Aorta (tissue), 5 donors: ENCODE measurements at regions not wholly inside any gene's neighbourhood (a gene's known extent, or its start where the extent isn't known, plus 50 kb on each side); places are given as distances from the start of the nearest gene placed in this dataset.
"Not testable (repeated sequence)": the region's sequence is repeated elsewhere in the genome, so short reads cannot be mapped to it uniquely, and the experiment has no call there.

Experiments
- ATAC-seq: fragments of 200-7000 bp; cut with Tn5 transposase; one replicate; pipeline ENCODE4 v1.9.1; 2022; ENCODE audit warnings: moderate library complexity; ENCODE audit not compliant: low FRiP score
- DNase-seq, 2 donors: peaks; one replicate each; pipeline ENCODE4 v3.0.0-alpha.2; 2020
- H3K27ac ChIP-seq, 2 donors: one replicate each; pipeline ENCODE4 v1.5.1; 2013; ENCODE audit warnings: low read length in 2 of 2, mild to moderate bottlenecking in 2 of 2, moderate library complexity in 2 of 2, control low read depth in 1 of 2, inconsistent platforms in 1 of 2, low read depth in 1 of 2
- H3K27me3 ChIP-seq, 2 donors: one replicate each; pipeline ENCODE4 v1.6.1; 2013; ENCODE audit warnings: control low read depth in 1 of 2, low read length in 1 of 2, mild to moderate bottlenecking in 1 of 2, moderate library complexity in 1 of 2; ENCODE audit not compliant: insufficient read depth in 2 of 2, control insufficient read depth in 1 of 2
- H3K36me3 ChIP-seq, 2 donors: one replicate each; pipeline ENCODE4 v1.6.1; 2013; ENCODE audit warnings: control low read depth in 1 of 2, low read length in 1 of 2, mild to moderate bottlenecking in 1 of 2; ENCODE audit not compliant: insufficient read depth in 2 of 2, control insufficient read depth in 1 of 2
- H3K4me1 ChIP-seq, 2 donors: one replicate each; pipeline ENCODE4 v1.6.1; 2013; ENCODE audit warnings: low read length in 2 of 2, control low read depth in 1 of 2, mild to moderate bottlenecking in 1 of 2, moderate library complexity in 1 of 2; ENCODE audit not compliant: insufficient read depth in 2 of 2, control insufficient read depth in 1 of 2
- H3K4me3 ChIP-seq, 2 donors: one replicate each; pipeline ENCODE4 v1.5.1; 2013; ENCODE audit warnings: low read length in 2 of 2, control low read depth in 1 of 2, mild to moderate bottlenecking in 1 of 2
- H3K9me3 ChIP-seq: one replicate; pipeline ENCODE4 v1.6.1; 2013; ENCODE audit warnings: mild to moderate bottlenecking, low read length; ENCODE audit not compliant: control insufficient read depth
- WGBS, 2 donors: extraction: QIAGEN DNeasy Blood & Tissue Kit; methylation state at CpG; one replicate each; pipeline ENCODE4 v1.1.7; 2013; 5-methylcytosine and 5-hydroxymethylcytosine counted together
- intact Hi-C, 2 donors: fragments of 100-400 bp; cut with DNase I; formaldehyde crosslinking; loops; one replicate each; pipeline versions ENCODE4 v1.14.2 to v1.15.0; 2022
- donor health status: healthy with polysubstance abuse.
- donor health status: Bipolar disorder and iron deficiency.
- donor health status: DM: no; HTN: no; CAD: no.
- donor health status: DM: no; HTN: no; CAD: no.
- donor health status: DM: yes; HTN: yes; CAD: no.

DNA sequence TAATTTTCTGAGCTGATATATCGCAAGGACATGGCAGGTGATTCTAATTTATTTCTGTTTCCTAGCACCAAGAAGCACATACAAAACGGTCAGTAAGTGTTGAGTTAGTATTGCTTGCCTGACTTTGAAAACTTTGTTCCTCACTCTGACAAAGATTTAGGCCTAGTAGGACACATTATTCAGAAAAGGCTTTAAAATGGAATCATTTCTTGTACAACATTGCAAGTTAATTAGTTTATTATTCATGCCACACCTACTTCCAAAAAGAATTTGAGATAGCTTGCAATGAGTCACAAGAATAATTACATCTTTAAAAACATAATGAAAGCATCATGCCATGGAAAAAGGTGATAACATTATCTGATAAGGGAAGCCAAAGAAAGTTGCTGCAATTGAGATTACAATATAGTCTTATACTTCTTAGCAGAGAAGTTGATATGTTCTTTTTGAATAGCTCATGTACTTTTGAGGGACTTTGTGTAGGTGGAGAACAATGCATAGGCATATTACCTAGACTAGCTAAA lies 474.2 kb downstream of the KLF5 start:
- Histone ChIP-seq H3K27ac (no peak overlapping the region), H3K27me3 (no peaks in the 10 kb centered on the region), H3K36me3 (no peaks in the 10 kb centered on the region), H3K4me3 (no peak overlapping the region), H3K9me3 (no peaks in the 10 kb centered on the region), H3K4me1 (no peaks in the 10 kb centered on the region)
- DNase-seq (no peak), ATAC-seq (no peak)
- WGBS, 2 donors, result 65 to 79% methylated on average over 2 of the region's 2 CpGs
- intact Hi-C loops, result no loop called here

DNA sequence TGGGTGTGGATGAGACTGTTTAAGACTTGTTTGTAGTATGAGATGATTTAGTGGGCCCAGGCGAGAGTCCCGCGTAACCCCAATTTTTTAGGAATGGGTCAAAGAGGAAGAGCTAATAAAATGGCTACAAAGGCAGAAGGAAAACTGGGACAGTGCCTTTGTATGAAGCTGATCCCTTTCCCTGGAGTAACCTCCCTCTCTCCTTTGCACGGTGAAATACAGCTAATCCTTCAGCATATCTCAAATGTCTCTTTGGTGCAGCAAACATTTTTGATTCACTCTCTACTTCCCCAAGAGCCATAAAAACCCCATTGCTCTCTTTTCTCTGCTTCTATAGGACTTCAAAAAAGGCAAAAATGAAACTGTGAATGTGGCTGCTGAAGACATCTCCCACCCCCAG lies 473.8 kb downstream of the KLF5 start:
- DNase-seq (no peak), ATAC-seq (no peak)
- no peaks in the 10 kb centered on the region for H3K36me3 ChIP-seq
- H3K27ac ChIP-seq, result no peak overlapping the region
- H3K9me3 ChIP-seq, result no peaks in the 10 kb centered on the region
- no peak overlapping the region for H3K4me3 ChIP-seq
- H3K4me1 ChIP-seq, result no peaks in the 10 kb centered on the region
- 91 to 93% methylated on average over 4 of the region's 4 CpGs for WGBS, 2 donors
- intact Hi-C loops, result no loop called here
- no peaks in the 10 kb centered on the region for H3K27me3 ChIP-seq

DNA sequence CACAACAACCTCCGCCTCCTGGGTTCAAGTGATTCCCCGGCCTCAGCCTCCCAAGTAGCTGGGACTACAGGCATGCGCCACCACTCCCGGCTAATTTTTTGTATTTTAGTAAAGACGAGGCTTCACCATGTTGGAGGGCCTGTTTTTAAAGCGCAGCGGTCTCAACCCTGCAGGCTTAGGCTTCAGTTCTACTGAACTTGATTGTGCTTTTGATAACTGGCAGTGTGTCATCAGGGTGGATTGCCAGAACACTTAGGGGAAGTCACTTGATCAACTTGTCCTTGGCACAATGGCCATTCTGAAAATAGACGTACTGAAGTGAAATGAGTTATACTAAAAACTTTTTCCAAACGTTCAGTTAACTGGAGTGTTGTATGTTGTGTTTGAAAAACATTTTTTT lies 472.2 kb downstream of the KLF5 start:
- ATAC-seq, result no peak
- WGBS, 2 donors, result 73 to 78% methylated on average over 9 of the region's 9 CpGs
- no peak for DNase-seq
- intact Hi-C loops, result no loop called here
- Histone ChIP-seq H3K27ac (no peak overlapping the region), H3K9me3 (no peaks in the 10 kb centered on the region), H3K4me1 (no peaks in the 10 kb centered on the region), H3K4me3 (no peak overlapping the region), H3K36me3 (no peaks in the 10 kb centered on the region), H3K27me3 (no peaks in the 10 kb centered on the region)

DNA sequence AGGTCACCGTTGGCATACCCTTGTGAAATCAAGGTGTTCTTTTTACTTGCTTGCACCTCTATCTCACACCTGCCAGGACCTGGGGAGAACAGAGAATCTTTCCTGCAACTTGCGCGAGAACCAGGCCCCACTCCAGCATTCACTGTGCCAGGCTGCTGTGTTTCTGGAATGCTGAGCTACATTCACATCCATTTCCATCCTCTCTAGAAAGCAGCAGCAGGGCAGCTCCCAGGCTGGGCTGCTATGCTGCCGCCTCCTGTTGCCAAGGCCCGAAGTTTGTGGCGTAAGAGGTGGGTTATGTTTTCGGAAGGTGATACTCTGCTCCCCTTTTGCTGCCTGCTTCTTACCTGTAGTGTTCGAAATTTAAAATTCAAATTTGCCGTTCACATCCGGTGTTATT lies 464.1 kb downstream of the KLF5 start:
- no peaks in the 10 kb centered on the region for H3K4me1 ChIP-seq
- H3K36me3 ChIP-seq, result no peaks in the 10 kb centered on the region
- intact Hi-C loops, result no loop called here
- DNase-seq, result no peak
- no peak overlapping the region for H3K4me3 ChIP-seq
- ATAC-seq, result no peak
- 88 to 92% methylated on average over 10 of the region's 10 CpGs for WGBS, 2 donors
- no peaks in the 10 kb centered on the region for H3K27me3 ChIP-seq
- no peaks in the 10 kb centered on the region for H3K9me3 ChIP-seq
- H3K27ac ChIP-seq, result no peak overlapping the region

DNA sequence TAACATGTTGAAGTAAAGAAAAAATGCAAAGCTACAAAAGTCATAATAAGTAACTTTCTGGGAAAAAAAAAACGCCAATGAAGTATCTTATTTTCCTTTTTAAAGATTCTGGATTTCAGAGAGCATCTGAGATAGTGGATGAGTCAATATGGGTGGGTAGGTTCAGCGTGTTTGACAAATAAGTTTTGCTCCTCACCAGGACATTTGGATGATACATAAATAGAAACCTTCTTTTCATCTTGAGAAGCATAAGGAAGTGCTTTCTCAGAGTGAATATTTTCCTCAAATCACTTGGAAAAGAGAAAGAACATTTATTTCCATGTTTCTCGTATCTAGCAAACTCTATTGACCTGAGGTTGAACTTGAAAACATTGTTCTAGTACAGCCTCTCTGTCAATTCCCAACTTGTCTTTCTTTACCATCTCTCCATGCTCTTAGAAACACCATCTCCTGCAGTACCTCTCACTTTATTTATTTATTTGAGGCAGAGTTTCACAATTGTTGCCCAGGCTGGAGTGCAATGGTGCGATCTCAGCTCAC lies 463.2 kb downstream of the KLF5 start:
- Histone ChIP-seq H3K4me1 (no peaks in the 10 kb centered on the region), H3K27me3 (no peaks in the 10 kb centered on the region), H3K9me3 (no peaks in the 10 kb centered on the region), H3K36me3 (no peaks in the 10 kb centered on the region), H3K4me3 (no peak overlapping the region), H3K27ac (no peak overlapping the region)
- DNase-seq (no peak), ATAC-seq (no peak)
- WGBS, 2 donors, result 68 to 70% methylated on average over 4 of the region's 4 CpGs
- intact Hi-C loops, result no loop called here

DNA sequence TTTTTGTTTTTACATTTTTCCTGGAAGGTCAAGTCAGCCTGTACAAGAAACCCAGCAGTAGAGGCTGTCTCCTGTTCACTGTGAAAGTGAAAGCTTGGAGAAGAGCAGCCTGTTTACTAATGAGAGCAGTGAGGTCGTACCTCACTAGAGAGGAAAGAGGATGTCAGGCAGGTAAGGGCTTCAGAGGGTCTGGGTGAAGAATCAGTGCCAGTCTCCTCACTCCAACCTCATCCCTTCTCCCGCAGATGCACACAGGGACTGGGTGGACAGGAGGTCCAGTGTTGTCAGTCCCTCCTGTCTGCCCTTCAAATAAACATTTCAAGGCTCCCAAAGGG lies 462.5 kb downstream of the KLF5 start:
- DNase-seq, result no peak
- no peak overlapping the region for H3K27ac ChIP-seq
- no peaks in the 10 kb centered on the region for H3K36me3 ChIP-seq
- ATAC-seq, result no peak
- no peak overlapping the region for H3K4me3 ChIP-seq
- no peaks in the 10 kb centered on the region for H3K4me1 ChIP-seq
- no peaks in the 10 kb centered on the region for H3K9me3 ChIP-seq
- intact Hi-C loops, result no loop called here
- H3K27me3 ChIP-seq, result no peaks in the 10 kb centered on the region
- 70 to 72% methylated on average over 2 of the region's 2 CpGs for WGBS, 2 donors

DNA sequence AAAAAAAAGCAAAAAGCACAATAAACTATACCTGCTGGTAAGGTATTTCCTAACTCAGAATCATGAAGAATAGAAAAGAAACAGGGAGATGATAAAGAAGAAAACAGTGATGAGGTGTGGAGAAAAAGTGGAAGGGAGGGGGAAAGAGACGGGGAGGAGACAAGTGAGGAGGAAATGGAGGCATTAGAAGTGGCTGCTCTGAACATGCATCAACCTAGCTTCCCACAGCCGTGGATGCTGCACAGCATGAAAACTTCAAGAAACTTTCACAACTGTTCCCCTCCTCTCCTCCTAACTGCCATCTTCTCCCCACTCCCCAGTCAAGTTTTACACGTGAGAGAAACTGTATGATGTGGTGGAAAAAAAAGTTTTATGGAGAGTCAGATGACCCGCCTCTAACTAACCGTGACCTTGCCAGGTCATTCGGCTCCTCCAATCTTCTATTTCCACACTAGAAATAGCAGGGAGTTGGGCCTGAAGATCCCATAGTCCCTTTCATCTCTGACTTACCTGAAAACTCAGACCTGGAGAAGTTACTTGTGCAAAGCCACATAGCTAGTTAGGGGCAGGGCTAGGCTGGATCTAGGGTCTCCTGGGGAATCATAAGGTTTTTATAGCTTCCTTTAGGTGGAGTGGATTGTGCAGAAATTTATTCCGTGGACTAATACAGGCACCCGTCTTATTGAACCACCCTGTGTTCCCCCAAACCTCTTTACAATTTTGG lies 461.9 kb downstream of the KLF5 start:
- Histone ChIP-seq H3K4me1 (no peaks in the 10 kb centered on the region), H3K27me3 (no peaks in the 10 kb centered on the region), H3K36me3 (no peaks in the 10 kb centered on the region), H3K27ac (no peak overlapping the region), H3K4me3 (no peak overlapping the region), H3K9me3 (no peaks in the 10 kb centered on the region)
- intact Hi-C loops, result no loop called here
- no peak for ATAC-seq
- DNase-seq, result no peak
- WGBS, 2 donors, result 81 to 87% methylated on average over 8 of the region's 8 CpGs

DNA sequence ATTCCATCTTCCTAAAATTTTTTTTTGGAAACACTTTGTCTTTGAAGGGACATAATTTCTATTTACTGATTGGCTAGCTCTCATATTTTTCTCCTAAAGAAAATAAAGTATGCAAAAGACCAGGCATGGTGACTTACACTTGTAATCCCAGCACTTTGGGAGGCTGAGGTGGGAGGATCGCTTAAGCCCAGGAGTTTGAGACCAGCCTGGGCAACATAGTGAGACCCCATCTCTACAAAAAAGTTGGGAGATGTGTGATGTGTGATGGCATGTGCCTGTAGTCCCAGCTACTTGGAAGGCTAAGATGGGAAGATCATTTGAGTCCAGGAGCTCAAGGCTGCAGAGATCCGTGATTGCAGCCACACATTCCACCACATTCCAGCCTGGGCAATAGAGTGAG lies 461.3 kb downstream of the KLF5 start:
- ATAC-seq, H3K36me3 ChIP-seq, H3K27me3 ChIP-seq, DNase-seq, H3K4me3 ChIP-seq, H3K9me3 ChIP-seq, H3K27ac ChIP-seq, H3K4me1 ChIP-seq, intact Hi-C loops: not testable (repeated sequence)
- 87 to 89% methylated on average over 2 of the region's 2 CpGs for WGBS, 2 donors

DNA sequence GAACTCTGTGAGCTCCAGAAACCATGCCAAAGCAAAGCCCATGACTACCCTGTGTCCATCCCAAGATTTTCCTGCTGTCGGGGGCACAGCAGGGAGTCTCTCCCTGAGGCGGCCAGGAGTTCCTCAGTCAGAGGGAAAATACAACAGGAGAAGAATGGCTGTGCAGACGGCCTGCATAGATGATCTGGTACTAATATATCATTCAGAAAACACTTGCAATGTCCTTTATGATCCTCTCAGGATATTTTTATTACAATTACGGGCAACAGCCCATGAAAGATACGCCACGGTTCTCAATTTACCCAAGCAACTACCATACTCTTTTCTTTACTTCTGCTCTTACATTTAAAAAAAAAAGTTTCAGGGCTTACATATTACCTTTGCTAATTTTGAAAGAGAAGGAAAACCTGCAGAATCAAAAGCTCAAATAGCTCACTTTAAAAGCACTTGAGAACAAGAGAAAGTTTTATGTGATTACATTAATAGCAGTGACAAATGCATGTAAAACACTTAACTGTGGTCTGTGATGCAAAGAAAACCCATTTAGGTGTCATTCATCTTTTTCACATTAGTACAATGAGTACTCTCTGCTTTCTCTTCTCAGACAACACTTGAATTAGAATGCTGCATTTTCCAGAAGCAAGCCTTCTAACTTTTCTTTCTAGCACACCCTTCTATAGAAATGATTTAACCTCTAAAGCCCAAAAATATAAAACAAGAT lies 460.8 kb downstream of the KLF5 start:
- H3K4me3 ChIP-seq, result no peak overlapping the region
- H3K4me1 ChIP-seq, result no peaks in the 10 kb centered on the region
- intact Hi-C loops, result no loop called here
- DNase-seq (no peak), ATAC-seq (no peak)
- no peaks in the 10 kb centered on the region for H3K27me3 ChIP-seq
- WGBS, 2 donors, result 79 to 86% methylated on average over 6 of the region's 6 CpGs
- H3K27ac ChIP-seq, result no peak overlapping the region
- no peaks in the 10 kb centered on the region for H3K36me3 ChIP-seq
- no peaks in the 10 kb centered on the region for H3K9me3 ChIP-seq
